HL-60 (cell line): ENCODE measurements at regions not wholly inside any gene's neighbourhood (a gene's known extent, or its start where the extent isn't known, plus 50 kb on each side); places are given as distances from the start of the nearest gene placed in this dataset.

Experiments used
- GABPA ChIP-seq: IDR thresholded peaks from 2 replicates; pipeline ENCODE4 v1.6.1; 2012; ENCODE audit warnings: low read depth
- POLR2AphosphoS5 ChIP-seq: IDR thresholded peaks from 2 replicates; pipeline ENCODE4 v1.6.1; 2012; ENCODE audit warnings: low read depth
- TF ChIP-seq, protein P1 (sequence below): IDR thresholded peaks from one replicate; pipeline ENCODE4 v1.5.1; 2011; ENCODE audit warnings: low read length, control low read depth, inconsistent platforms; ENCODE audit not compliant: insufficient read depth

- TF ChIP-seq, protein P1, sequence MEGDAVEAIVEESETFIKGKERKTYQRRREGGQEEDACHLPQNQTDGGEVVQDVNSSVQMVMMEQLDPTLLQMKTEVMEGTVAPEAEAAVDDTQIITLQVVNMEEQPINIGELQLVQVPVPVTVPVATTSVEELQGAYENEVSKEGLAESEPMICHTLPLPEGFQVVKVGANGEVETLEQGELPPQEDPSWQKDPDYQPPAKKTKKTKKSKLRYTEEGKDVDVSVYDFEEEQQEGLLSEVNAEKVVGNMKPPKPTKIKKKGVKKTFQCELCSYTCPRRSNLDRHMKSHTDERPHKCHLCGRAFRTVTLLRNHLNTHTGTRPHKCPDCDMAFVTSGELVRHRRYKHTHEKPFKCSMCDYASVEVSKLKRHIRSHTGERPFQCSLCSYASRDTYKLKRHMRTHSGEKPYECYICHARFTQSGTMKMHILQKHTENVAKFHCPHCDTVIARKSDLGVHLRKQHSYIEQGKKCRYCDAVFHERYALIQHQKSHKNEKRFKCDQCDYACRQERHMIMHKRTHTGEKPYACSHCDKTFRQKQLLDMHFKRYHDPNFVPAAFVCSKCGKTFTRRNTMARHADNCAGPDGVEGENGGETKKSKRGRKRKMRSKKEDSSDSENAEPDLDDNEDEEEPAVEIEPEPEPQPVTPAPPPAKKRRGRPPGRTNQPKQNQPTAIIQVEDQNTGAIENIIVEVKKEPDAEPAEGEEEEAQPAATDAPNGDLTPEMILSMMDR = no peak
- TF ChIP-seq GABPA (no peak), POLR2AphosphoS5 (no peak)
Observed at GRCh38 chr13:74773248-74773647, 639.0 kb upstream of the KLF12 start.
